T-helper 1 cell treated with Interleukin-12 subunit alpha and Interleukin-12 subunit beta and Interleukin-4 antibody, amounts not matched to agents 30 μg/mL and 1 μg/mL, for 36 hours (primary cell): ENCODE measurements at regions not wholly inside any gene's neighbourhood (a gene's known extent, or its start where the extent isn't known, plus 50 kb on each side); places are given as distances from the start of the nearest gene placed in this dataset.

Experiments used
- H3K27ac Mint-ChIP-seq: one replicate; pipeline ENCODE4 v1.8.0; 2021; ENCODE audit warnings: mild to moderate bottlenecking, mixed read lengths
- H3K27me3 Mint-ChIP-seq: one replicate; pipeline ENCODE4 v1.8.0; 2021; ENCODE audit warnings: low read depth, mixed read lengths
- H3K36me3 Mint-ChIP-seq: one replicate; pipeline ENCODE4 v1.8.0; 2021; ENCODE audit warnings: low read depth, mixed read lengths
- H3K4me1 Mint-ChIP-seq: one replicate; pipeline ENCODE4 v1.8.0; 2021; ENCODE audit warnings: low read depth, mixed read lengths
- H3K4me3 Mint-ChIP-seq: one replicate; pipeline ENCODE4 v1.8.0; 2021; ENCODE audit warnings: mild to moderate bottlenecking, moderate library complexity, mixed read lengths
- H3K9me3 Mint-ChIP-seq: one replicate; pipeline ENCODE4 v1.8.0; 2021; ENCODE audit warnings: mixed read lengths

DNA sequence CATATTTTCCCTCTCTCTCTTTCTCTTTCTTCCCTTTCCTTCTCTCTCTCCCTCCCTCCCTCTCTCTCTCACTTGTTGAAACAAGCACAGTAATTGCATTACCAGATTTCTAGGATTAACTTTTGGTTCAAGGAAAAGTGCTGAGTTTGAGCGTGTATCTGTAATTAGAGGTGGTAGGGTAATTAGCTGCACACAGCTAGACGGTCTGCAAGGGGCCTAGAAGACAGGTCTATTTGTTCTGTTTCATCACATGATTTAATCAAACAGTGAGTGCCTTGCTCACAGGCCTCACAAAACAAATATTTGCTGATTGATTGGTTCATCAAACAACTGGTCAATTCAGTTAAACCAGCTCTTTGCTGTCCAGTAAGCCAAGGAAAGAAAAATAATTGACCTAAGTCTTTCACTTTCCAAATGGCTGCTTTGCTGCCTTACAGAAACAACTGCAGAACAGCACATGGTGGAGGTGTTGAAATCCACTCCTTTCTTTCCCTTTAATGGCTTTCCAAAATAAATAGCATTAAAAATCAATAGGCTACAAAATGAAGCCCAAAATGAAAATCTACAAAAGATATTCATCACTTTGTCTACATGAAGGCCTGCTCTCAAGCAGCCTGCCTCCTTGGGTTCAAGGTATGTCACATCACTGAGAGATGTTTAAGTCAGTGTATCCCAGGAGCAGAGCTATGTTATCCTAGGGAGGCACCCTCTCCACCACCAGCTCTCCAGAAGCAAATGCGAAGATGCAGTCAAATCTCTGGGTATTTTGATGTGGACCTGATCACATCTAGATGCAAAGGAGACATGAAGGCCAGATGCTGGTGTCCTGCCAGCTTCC lies 264.4 kb upstream of the SIX2 start:
- Mint-ChIP-seq H3K9me3 (no peaks in the 10 kb centered on the region), H3K27ac (no peak overlapping the region), H3K4me3 (no peak overlapping the region), H3K4me1 (peaks cover 2% of the 10 kb centered on the region), H3K36me3 (no peaks in the 10 kb centered on the region), H3K27me3 (peaks cover 29% of the 10 kb centered on the region)

- Mint-ChIP-seq H3K4me1 (peaks cover 2% of the 10 kb centered on the region), H3K27ac (no peak overlapping the region)
These were observed 263.5 kb upstream of the SIX2 start for GRCh38 chr2:45272549-45273265.

GRCh38 chr2:45269149-45269793 lies 260.0 kb upstream of the SIX2 start:
- Mint-ChIP-seq H3K4me1 (peaks cover 2% of the 10 kb centered on the region), H3K27ac (no peak overlapping the region), H3K27me3 (peaks cover 26% of the 10 kb centered on the region), H3K36me3 (peaks cover 2% of the 10 kb centered on the region), H3K9me3 (no peaks in the 10 kb centered on the region), H3K4me3 (no peak overlapping the region)

More at GRCh38 chr2:45272549-45273265, 263.5 kb upstream of the SIX2 start:
- H3K9me3 Mint-ChIP-seq = no peaks in the 10 kb centered on the region
- H3K36me3 Mint-ChIP-seq = no peaks in the 10 kb centered on the region
- H3K4me3 Mint-ChIP-seq = no peak overlapping the region
- H3K27me3 Mint-ChIP-seq = peaks cover 29% of the 10 kb centered on the region

- Mint-ChIP-seq H3K9me3 (no peaks in the 10 kb centered on the region), H3K27me3 (peaks cover 26% of the 10 kb centered on the region), H3K4me1 (peaks cover 2% of the 10 kb centered on the region)
These were observed 259.4 kb upstream of the SIX2 start for GRCh38 chr2:45268631-45269030.

GRCh38 chr2:45267062-45267792 lies 258.0 kb upstream of the SIX2 start:
- H3K27me3 Mint-ChIP-seq = peaks cover 27% of the 10 kb centered on the region
- H3K27ac Mint-ChIP-seq = no peak overlapping the region
- no peaks in the 10 kb centered on the region for H3K4me1 Mint-ChIP-seq
- H3K4me3 Mint-ChIP-seq = no peak overlapping the region
- peaks cover 2% of the 10 kb centered on the region for H3K36me3 Mint-ChIP-seq
- H3K9me3 Mint-ChIP-seq = no peaks in the 10 kb centered on the region

More at GRCh38 chr2:45268631-45269030, 259.4 kb upstream of the SIX2 start:
- no peak overlapping the region for H3K4me3 Mint-ChIP-seq
- no peak overlapping the region for H3K27ac Mint-ChIP-seq
- peaks cover 2% of the 10 kb centered on the region for H3K36me3 Mint-ChIP-seq

DNA sequence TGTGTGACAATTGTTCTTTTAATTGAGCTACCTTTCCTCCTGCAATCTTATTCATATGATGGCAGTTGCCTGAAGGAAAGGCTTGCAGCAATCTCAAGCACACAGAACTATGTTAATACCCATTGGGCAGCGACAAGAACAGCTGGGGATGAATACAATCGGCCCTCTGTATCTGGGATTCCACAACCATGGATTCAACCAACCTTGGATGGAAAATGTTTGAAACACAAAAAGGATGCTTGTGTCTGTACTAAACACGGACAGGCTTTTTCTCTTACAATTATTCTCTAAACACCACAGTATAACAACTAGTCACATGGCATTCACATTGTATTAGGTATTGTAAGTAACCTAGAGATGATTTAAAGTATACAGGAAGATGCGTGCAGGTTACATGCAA lies 256.1 kb upstream of the SIX2 start:
- Mint-ChIP-seq H3K27ac (no peak overlapping the region), H3K4me1 (no peaks in the 10 kb centered on the region), H3K9me3 (no peaks in the 10 kb centered on the region), H3K36me3 (peaks cover 2% of the 10 kb centered on the region), H3K27me3 (peaks cover 16% of the 10 kb centered on the region), H3K4me3 (no peak overlapping the region)

GRCh38 chr2:45264227-45265225 lies 255.3 kb upstream of the SIX2 start:
- H3K4me3 Mint-ChIP-seq = no peak overlapping the region
- H3K4me1 Mint-ChIP-seq = no peaks in the 10 kb centered on the region
- H3K36me3 Mint-ChIP-seq = peaks cover 2% of the 10 kb centered on the region
- peaks cover 11% of the 10 kb centered on the region for H3K27me3 Mint-ChIP-seq
- no peak overlapping the region for H3K27ac Mint-ChIP-seq
- no peaks in the 10 kb centered on the region for H3K9me3 Mint-ChIP-seq

DNA sequence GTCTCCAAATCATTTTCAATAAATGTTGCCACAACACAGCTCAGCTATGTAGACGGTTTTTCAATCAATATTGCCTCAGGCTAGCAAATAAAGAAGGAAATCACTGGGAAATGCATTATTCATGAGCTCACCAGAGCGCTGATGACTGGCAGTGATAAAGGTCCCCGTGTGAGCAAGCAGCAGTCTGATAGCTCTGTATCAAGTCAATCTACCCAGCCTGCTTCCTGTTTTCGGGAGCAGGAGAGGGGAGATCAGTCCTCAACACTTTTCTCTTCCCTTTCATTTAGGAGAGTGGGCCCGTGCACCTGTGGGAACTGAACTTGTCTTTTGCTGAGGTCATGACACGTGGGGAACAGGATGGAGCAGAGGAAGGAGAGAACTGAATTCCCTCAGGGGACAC lies 253.9 kb upstream of the SIX2 start:
- Mint-ChIP-seq H3K4me3 (no peak overlapping the region), H3K9me3 (no peaks in the 10 kb centered on the region), H3K36me3 (peaks cover 2% of the 10 kb centered on the region), H3K4me1 (no peaks in the 10 kb centered on the region), H3K27ac (no peak overlapping the region), H3K27me3 (peaks cover 11% of the 10 kb centered on the region)

DNA sequence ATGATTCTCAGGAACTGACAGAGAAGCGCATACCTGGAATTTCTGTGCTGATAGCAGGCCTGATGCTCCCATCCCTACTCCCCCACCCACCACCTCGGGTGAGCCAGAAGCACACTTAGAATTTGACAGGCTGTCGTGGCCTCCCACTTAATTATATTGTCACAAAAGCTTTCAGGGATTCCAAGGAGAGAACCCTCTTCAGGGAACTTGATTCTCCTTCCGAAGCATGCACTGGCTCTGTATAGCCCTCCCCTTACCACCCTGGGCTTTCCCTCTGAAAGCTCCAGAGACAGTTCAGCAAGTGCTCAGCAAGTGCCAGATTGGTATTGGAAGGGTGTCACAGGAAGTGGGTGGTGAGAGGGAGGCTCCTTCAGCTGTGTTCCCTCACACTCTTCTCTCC lies 252.5 kb upstream of the SIX2 start:
- Mint-ChIP-seq H3K36me3 (no peaks in the 10 kb centered on the region), H3K9me3 (no peaks in the 10 kb centered on the region), H3K27me3 (peaks cover 11% of the 10 kb centered on the region), H3K4me3 (no peak overlapping the region), H3K4me1 (no peaks in the 10 kb centered on the region), H3K27ac (no peak overlapping the region)

- no peaks in the 10 kb centered on the region for H3K36me3 Mint-ChIP-seq
- no peak overlapping the region for H3K27ac Mint-ChIP-seq
These were observed 251.7 kb upstream of the SIX2 start for GRCh38 chr2:45260946-45261345.

GRCh38 chr2:45259547-45260160 lies 250.4 kb upstream of the SIX2 start:
- Mint-ChIP-seq H3K4me3 (no peak overlapping the region), H3K27me3 (peaks cover 4% of the 10 kb centered on the region), H3K27ac (no peak overlapping the region), H3K9me3 (no peaks in the 10 kb centered on the region), H3K4me1 (no peaks in the 10 kb centered on the region), H3K36me3 (no peaks in the 10 kb centered on the region)

More at GRCh38 chr2:45260946-45261345, 251.7 kb upstream of the SIX2 start:
- Mint-ChIP-seq H3K9me3 (no peaks in the 10 kb centered on the region), H3K4me3 (no peak overlapping the region), H3K27me3 (peaks cover 11% of the 10 kb centered on the region), H3K4me1 (no peaks in the 10 kb centered on the region)

GRCh38 chr2:45259138-45259537 lies 249.9 kb upstream of the SIX2 start:
- peaks cover 4% of the 10 kb centered on the region for H3K27me3 Mint-ChIP-seq
- H3K9me3 Mint-ChIP-seq = no peaks in the 10 kb centered on the region
- no peak overlapping the region for H3K27ac Mint-ChIP-seq
- H3K4me1 Mint-ChIP-seq = no peaks in the 10 kb centered on the region
- H3K36me3 Mint-ChIP-seq = no peaks in the 10 kb centered on the region
- H3K4me3 Mint-ChIP-seq = no peak overlapping the region

- Mint-ChIP-seq H3K36me3 (no peaks in the 10 kb centered on the region), H3K4me3 (no peak overlapping the region), H3K9me3 (no peaks in the 10 kb centered on the region), H3K27me3 (peaks cover 4% of the 10 kb centered on the region), H3K27ac (no peak overlapping the region), H3K4me1 (no peaks in the 10 kb centered on the region)
These were observed 249.1 kb upstream of the SIX2 start for GRCh38 chr2:45258311-45258710.
